SU-DHL-6 (cell line): ENCODE measurements at regions not wholly inside any gene's neighbourhood (a gene's known extent, or its start where the extent isn't known, plus 50 kb on each side); places are given as distances from the start of the nearest gene placed in this dataset.

Source experiments
- H2AFZ ChIP-seq: fragments of 200-600 bp; sonication (generic); 2 replicates; pipeline ENCODE4 v1.6.1; 2014; ENCODE audit warnings: low read depth, mild to moderate bottlenecking, moderate library complexity, mixed read lengths, antibody characterized with exemption, low read length; ENCODE audit not compliant: severe bottlenecking
- H3F3A ChIP-seq: fragments of 200-600 bp; shearing (Covaris generic); 2 replicates; pipeline ENCODE4 v1.6.0; 2016; ENCODE audit warnings: antibody characterized with exemption, mild to moderate bottlenecking; ENCODE audit not compliant: insufficient read depth
- H3K27ac ChIP-seq: fragments of 200-600 bp; sonication (generic); 2 replicates; pipeline ENCODE4 v1.5.1; 2016; ENCODE audit warnings: low read depth, mild to moderate bottlenecking, low read length, moderate library complexity, mixed read lengths
- H3K27me3 ChIP-seq: fragments of 200-600 bp; sonication (generic), shearing (Covaris generic); 2 replicates; pipeline ENCODE4 v1.6.0; 2014; ENCODE audit warnings: mild to moderate bottlenecking, low read length
- H3K36me3 ChIP-seq: fragments of 200-600 bp; sonication (generic); 2 replicates; pipeline ENCODE4 v1.6.1; 2014; ENCODE audit warnings: mild to moderate bottlenecking, low read length, mixed read lengths
- H3K4me2 ChIP-seq: fragments of 300-600, 200-600 bp; shearing (Covaris generic), sonication (generic); 2 replicates; pipeline ENCODE4 v1.6.0; 2014; ENCODE audit warnings: low read length, low read depth, mild to moderate bottlenecking; ENCODE audit not compliant: poor library complexity, severe bottlenecking
- H3K4me3 ChIP-seq: fragments of 200-600 bp; sonication (generic); 2 replicates; pipeline ENCODE4 v1.5.1; 2014; ENCODE audit warnings: antibody characterized with exemption, low read length, mild to moderate bottlenecking, mixed read lengths; ENCODE audit not compliant: insufficient read depth, poor library complexity, severe bottlenecking
- H3K79me2 ChIP-seq: fragments of 200-600 bp; sonication (generic); 2 replicates; pipeline ENCODE4 v1.6.1; 2014; ENCODE audit warnings: mild to moderate bottlenecking, low read length, moderate library complexity; ENCODE audit not compliant: insufficient read depth
- H3K9ac ChIP-seq: fragments of 200-600 bp; sonication (generic); 2 replicates; pipeline ENCODE4 v1.7.0; 2014; ENCODE audit warnings: mild to moderate bottlenecking, low read length
- H3K9me2 ChIP-seq: fragments of 200-600 bp; sonication (generic); replicated peaks from 2 replicates; pipeline ENCODE4 v1.6.1; 2014; ENCODE audit warnings: low read length; ENCODE audit not compliant: insufficient read depth
- H3K9me3 ChIP-seq: fragments of 200-600 bp; sonication (generic); 2 replicates; pipeline ENCODE4 v1.6.1; 2014; ENCODE audit warnings: low read length, mixed read lengths; ENCODE audit not compliant: insufficient read depth
- H4K20me1 ChIP-seq: fragments of 200-600 bp; sonication (generic); 2 replicates; pipeline ENCODE4 v1.6.1; 2014; ENCODE audit warnings: low read depth, mild to moderate bottlenecking, antibody characterized with exemption, low read length, moderate library complexity, mixed read lengths
- CTCF ChIP-seq: fragments of 200-600 bp; sonication (generic); IDR thresholded peaks from one replicate; pipeline ENCODE4 v1.5.1; 2017; ENCODE audit warnings: antibody characterized with exemption, mild to moderate bottlenecking, low read length, moderate library complexity; ENCODE audit not compliant: insufficient read depth, poor library complexity, severe bottlenecking
- EZH2phosphoT487 ChIP-seq: fragments of 200-600 bp; sonication (generic), shearing (Covaris generic); conservative IDR thresholded peaks from 2 replicates; pipeline ENCODE4 v1.6.1; 2018; ENCODE audit warnings: mild to moderate bottlenecking, antibody characterized with exemption, low read length, moderate library complexity, mixed read lengths

GRCh38 chr3:109644332-109644731 lies 307.0 kb upstream of the DPPA4 start:
- H3K9ac ChIP-seq: no peak overlapping the region
- no peak overlapping the region for H2AFZ ChIP-seq
- no peaks in the 10 kb centered on the region for H3K27me3 ChIP-seq
- no peaks in the 10 kb centered on the region for H3K36me3 ChIP-seq
- no peak for TF ChIP-seq CTCF
- no peak for TF ChIP-seq EZH2phosphoT487
- H3K27ac ChIP-seq: no peak overlapping the region
- H4K20me1 ChIP-seq: no peaks in the 10 kb centered on the region
- no peaks in the 10 kb centered on the region for H3K9me2 ChIP-seq
- no peak overlapping the region for H3K4me3 ChIP-seq
- 0 out of 2 replicates have a peak, but pooled peaks cover 5% of the 10 kb centered on the region for H3K79me2 ChIP-seq
- no peaks in the 10 kb centered on the region for H3K9me3 ChIP-seq
- H3F3A ChIP-seq: no peaks in the 10 kb centered on the region
- H3K4me2 ChIP-seq: no peak overlapping the region

GRCh38 chr3:109644746-109645145 lies 307.4 kb upstream of the DPPA4 start:
- no peaks in the 10 kb centered on the region for H4K20me1 ChIP-seq
- H3K27ac ChIP-seq: no peak overlapping the region
- H3K36me3 ChIP-seq: no peaks in the 10 kb centered on the region
- H3F3A ChIP-seq: no peaks in the 10 kb centered on the region
- no peak overlapping the region for H3K4me3 ChIP-seq
- no peak overlapping the region for H3K9ac ChIP-seq
- H2AFZ ChIP-seq: no peak overlapping the region
- H3K27me3 ChIP-seq: no peaks in the 10 kb centered on the region
- H3K9me3 ChIP-seq: no peaks in the 10 kb centered on the region
- no peak for TF ChIP-seq CTCF
- TF ChIP-seq EZH2phosphoT487: no peak
- H3K79me2 ChIP-seq: 0 out of 2 replicates have a peak, but pooled peaks cover 5% of the 10 kb centered on the region
- H3K9me2 ChIP-seq: no peaks in the 10 kb centered on the region
- H3K4me2 ChIP-seq: no peak overlapping the region

- H3K79me2 ChIP-seq: no peaks in the 10 kb centered on the region
- no peak overlapping the region for H3K9ac ChIP-seq
- H3K9me2 ChIP-seq: no peaks in the 10 kb centered on the region
- no peaks in the 10 kb centered on the region for H3K27me3 ChIP-seq
- H3K9me3 ChIP-seq: no peaks in the 10 kb centered on the region
- TF ChIP-seq EZH2phosphoT487 (no peak), CTCF (no peak)
- no peak overlapping the region for H3K4me3 ChIP-seq
- no peak overlapping the region for H2AFZ ChIP-seq
- no peak overlapping the region for H3K27ac ChIP-seq
- no peaks in the 10 kb centered on the region for H4K20me1 ChIP-seq
- H3K4me2 ChIP-seq: no peak overlapping the region
- no peaks in the 10 kb centered on the region for H3K36me3 ChIP-seq
- H3F3A ChIP-seq: no peaks in the 10 kb centered on the region
Measured at GRCh38 chr3:109648027-109648426, 310.7 kb upstream of the DPPA4 start.
